ENCODE measurements at regions not wholly inside any gene's neighbourhood (a gene's known extent, or its start where the extent isn't known, plus 50 kb on each side); places are given as distances from the start of the nearest gene placed in this dataset.

DNA sequence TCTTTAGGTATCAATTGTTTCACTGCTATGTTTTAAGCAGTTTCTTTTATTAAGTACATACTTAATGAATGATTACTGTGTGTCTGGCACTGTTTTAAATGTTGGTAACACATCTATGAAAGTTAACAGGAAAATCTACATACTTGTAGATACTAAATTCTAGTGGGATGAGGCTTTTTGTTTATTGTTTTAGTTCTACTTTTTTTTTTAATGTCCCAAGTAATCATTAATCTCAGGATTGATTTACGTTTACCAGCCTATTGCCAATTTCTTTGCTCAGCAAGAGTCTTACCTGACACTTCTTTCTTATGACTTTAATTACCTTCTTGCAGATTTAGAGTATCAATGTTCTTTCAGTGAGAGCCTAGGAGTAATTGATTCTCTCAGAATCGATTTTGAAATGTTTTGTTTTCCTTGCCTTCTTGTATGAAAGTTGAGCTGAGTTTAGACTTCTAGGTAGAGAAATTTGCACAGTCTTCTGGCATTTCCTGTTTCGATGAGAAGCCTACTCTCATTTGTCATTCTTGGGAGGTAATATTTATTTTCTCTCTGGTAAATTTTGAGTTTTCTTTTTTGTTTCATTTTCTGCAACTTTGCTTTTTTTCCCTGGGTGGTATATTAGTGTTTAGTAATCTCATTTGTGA, 235.2 kb upstream of the ANKRD50 start:
- DNase-seq (ENCODE audit: low read depth) = peak; percentile 57
- Histone ChIP-seq H3K36me3 (ENCODE audit: control insufficient read depth, insufficient read depth, low read length) (no peaks in the 10 kb centered on the region), H3K4me3 (ENCODE audit: low read depth, low read length) (no peak overlapping the region), H3K27me3 (ENCODE audit: control insufficient read depth, insufficient read depth, low read length) (no peaks in the 10 kb centered on the region)
- no peak for TF ChIP-seq CTCF (IDR thresholded peaks at IDR 0.05; ENCODE audit: insufficient read depth, low read length, severe bottlenecking)
- FAIRE-seq = no peak

- DNase-seq (ENCODE audit: low read depth) (peak; percentile 80), FAIRE-seq (no peak)
- TF ChIP-seq CTCF (IDR thresholded peaks at IDR 0.05; ENCODE audit: insufficient read depth, low read length, severe bottlenecking) = no peak
- no peaks in the 10 kb centered on the region for H3K27me3 ChIP-seq (ENCODE audit: control insufficient read depth, insufficient read depth, low read length)
- no peaks in the 10 kb centered on the region for H3K36me3 ChIP-seq (ENCODE audit: control insufficient read depth, insufficient read depth, low read length)
- H3K4me3 ChIP-seq (ENCODE audit: low read depth, low read length) = no peak overlapping the region
Observed at GRCh38 chr4:124946696-124947095, 234.2 kb upstream of the ANKRD50 start.

DNA sequence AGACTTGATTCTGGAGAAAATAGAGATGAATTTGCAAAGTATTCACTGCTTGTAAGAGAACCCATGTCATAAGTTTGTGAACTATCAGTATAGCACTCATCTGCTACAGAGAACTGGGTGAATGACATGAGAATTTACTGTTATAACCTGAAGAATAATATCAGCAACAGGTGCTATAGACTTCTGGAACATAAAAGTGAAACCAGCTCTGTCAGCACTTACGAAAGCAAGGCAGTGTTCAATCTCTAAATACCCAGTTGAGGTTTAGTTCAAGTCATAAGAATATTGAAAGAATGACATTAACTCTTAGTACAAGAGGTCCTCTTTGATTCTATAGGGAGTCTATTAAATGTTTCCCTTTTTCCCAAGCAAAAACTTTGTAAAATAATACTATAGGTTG, 232.9 kb upstream of the ANKRD50 start:
- no peak for FAIRE-seq
- Histone ChIP-seq H3K36me3 (ENCODE audit: control insufficient read depth, insufficient read depth, low read length) (no peaks in the 10 kb centered on the region), H3K27me3 (ENCODE audit: control insufficient read depth, insufficient read depth, low read length) (no peaks in the 10 kb centered on the region), H3K4me3 (ENCODE audit: low read depth, low read length) (no peak overlapping the region)
- no peak for DNase-seq (ENCODE audit: low read depth)
- no peak for TF ChIP-seq CTCF (IDR thresholded peaks at IDR 0.05; ENCODE audit: insufficient read depth, low read length, severe bottlenecking)

GRCh38 chr4:124943938-124944337, 231.4 kb upstream of the ANKRD50 start:
- Histone ChIP-seq H3K36me3 (ENCODE audit: control insufficient read depth, insufficient read depth, low read length) (no peaks in the 10 kb centered on the region), H3K4me3 (ENCODE audit: low read depth, low read length) (no peak overlapping the region), H3K27me3 (ENCODE audit: control insufficient read depth, insufficient read depth, low read length) (no peaks in the 10 kb centered on the region)
- DNase-seq (ENCODE audit: low read depth) (no peak), FAIRE-seq (no peak)
- no peak for TF ChIP-seq CTCF (IDR thresholded peaks at IDR 0.05; ENCODE audit: insufficient read depth, low read length, severe bottlenecking)

GRCh38 chr4:124943145-124943889, 230.8 kb upstream of the ANKRD50 start:
- DNase-seq (ENCODE audit: low read depth) (peak; percentile 91), FAIRE-seq (no peak)
- Histone ChIP-seq H3K36me3 (ENCODE audit: control insufficient read depth, insufficient read depth, low read length) (no peaks in the 10 kb centered on the region), H3K27me3 (ENCODE audit: control insufficient read depth, insufficient read depth, low read length) (no peaks in the 10 kb centered on the region), H3K4me3 (ENCODE audit: low read depth, low read length) (no peak overlapping the region)
- no peak for TF ChIP-seq CTCF (IDR thresholded peaks at IDR 0.05; ENCODE audit: insufficient read depth, low read length, severe bottlenecking)

Data from bronchial epithelial cell (primary cell).